ENCODE measurements at regions not wholly inside any gene's neighbourhood (a gene's known extent, or its start where the extent isn't known, plus 50 kb on each side); places are given as distances from the start of the nearest gene placed in this dataset.

- FAIRE-seq (no peak), ATAC-seq (no peak)
- H3K4me2 ChIP-seq (ENCODE audit: low read depth, low read length), result no peak overlapping the region
- TF ChIP-seq HINFP (CRISPR knock-in tag; IDR thresholded peaks at IDR 0.05; ENCODE audit: low read depth), result no peak
- TF ChIP-seq NAIF1 (CRISPR knock-in tag; IDR thresholded peaks at IDR 0.05; ENCODE audit: borderline replicate concordance), result no peak
- no peak for TF ChIP-seq SNAPC2 (CRISPR knock-in tag; IDR thresholded peaks at IDR 0.05)
- no peak for TF ChIP-seq ZNF589 (CRISPR knock-in tag; conservative IDR thresholded peaks at IDR 0.05)
- TF ChIP-seq AFF4 (CRISPR knock-in tag; IDR thresholded peaks at IDR 0.05), result no peak
- TF ChIP-seq POGK (CRISPR knock-in tag; conservative IDR thresholded peaks at IDR 0.05), result no peak
- no peak for TF ChIP-seq ZNF280D (CRISPR knock-in tag; IDR thresholded peaks at IDR 0.05)
- TF ChIP-seq ZSCAN21 (CRISPR knock-in tag; IDR thresholded peaks at IDR 0.05; ENCODE audit: borderline replicate concordance), result no peak
- no peak for TF ChIP-seq TFE3 (CRISPR knock-in tag; IDR thresholded peaks at IDR 0.05)
- no peak for TF ChIP-seq DMTF1 (CRISPR knock-in tag; IDR thresholded peaks at IDR 0.05)
These were observed 1797.6 kb downstream of the LRRC4C start for GRCh38 chr11:39661890-39662289.

More at GRCh38 chr11:39661890-39662289, 1797.6 kb downstream of the LRRC4C start:
- Histone ChIP-seq H4K20me1 (ENCODE audit: insufficient read depth, low read length) (no peaks in the 10 kb centered on the region), H3K36me3 (replicated peaks in 1 of 2; ENCODE audit: control insufficient read depth in 1 of 2, insufficient read depth in 2 of 2, low read length in 2 of 2) (no peaks in the 10 kb centered on the region), H3K9ac (ENCODE audit: insufficient read depth, low read depth, low read length) (no peak overlapping the region), H3K9me3 (ENCODE audit: low read length) (peaks cover 23% of the 10 kb centered on the region), H3K79me2 (ENCODE audit: insufficient read depth, low read length) (no peaks in the 10 kb centered on the region), H3K4me1 (ENCODE audit: insufficient read depth, low read length) (no peaks in the 10 kb centered on the region), H3K27ac (ENCODE audit: extremely low read length, insufficient read depth, low read length) (no peak overlapping the region), H3K27me3 (ENCODE audit: control insufficient read depth in 1 of 2, insufficient read depth in 2 of 2, low read length in 2 of 2) (no peaks in the 10 kb centered on the region), H2AFZ (ENCODE audit: low read length) (no peak overlapping the region), H3K4me3 (replicated peaks in 1 of 3; ENCODE audit: insufficient read depth in 1 of 3, low read depth in 2 of 3, low read length in 3 of 3) (no peak overlapping the region)
- ChIA-PET POLR2A (no interaction called here), CTCF (ENCODE audit: low intra/inter-chr PET ratio, low total read pairs) (no interaction called here)
- BruUV-seq (replicated peaks), result no TSS peak
- in situ Hi-C loops (cut with HindIII; ENCODE audit: extremely low pct_ligation_motif_present, low pct_unique_long_range_greater_than_20kb) (no loop called here), intact Hi-C loops (cut with micrococcal nuclease; ENCODE audit: unreplicated experiment) (no loop called here)
- DNase-seq (ENCODE audit: low spot score), result no peak
